Keratinocyte (primary cell): ENCODE measurements at regions not wholly inside any gene's neighbourhood (a gene's known extent, or its start where the extent isn't known, plus 50 kb on each side); places are given as distances from the start of the nearest gene placed in this dataset.

Source experiments
- DNase-seq: peaks from one replicate; pipeline ENCODE4 v3.0.0-alpha.2; 2011; ENCODE audit warnings: low read depth, missing footprints, low spot score
- FAIRE-seq: peaks from 2 replicates; lab custom pipeline; 2011; peaks lifted over from hg19 to GRCh38; lab: Jason Lieb, UNC
- H2AFZ ChIP-seq: 2 replicates; pipeline ENCODE4 v1.6.0; 2012; ENCODE audit warnings: low read length, control low read depth, inconsistent platforms; ENCODE audit not compliant: control insufficient read depth
- H3K27ac ChIP-seq: 2 replicates; pipeline ENCODE4 v1.5.1; 2011; ENCODE audit warnings: low read length; ENCODE audit not compliant: control insufficient read depth, insufficient read depth
- H3K27me3 ChIP-seq: 3 replicates; pipeline ENCODE4 v1.6.0; 2011; ENCODE audit warnings: low read length; ENCODE audit not compliant: control insufficient read depth, insufficient read depth; ENCODE audit errors: extremely low read depth
- H3K36me3 ChIP-seq, 2 experiments: 2 replicates in 1 of 2; 3 replicates in 1 of 2; pipeline ENCODE4 v1.5.1; 2011; ENCODE audit warnings: low read length in 2 of 2, mild to moderate bottlenecking in 1 of 2; ENCODE audit not compliant: control insufficient read depth in 2 of 2, insufficient read depth in 2 of 2; ENCODE audit errors: extremely low read depth in 1 of 2
- H3K4me1 ChIP-seq: 3 replicates; pipeline ENCODE4 v1.5.1; 2011; ENCODE audit warnings: low read length; ENCODE audit not compliant: control insufficient read depth, insufficient read depth; ENCODE audit errors: extremely low read depth
- H3K4me2 ChIP-seq: 3 replicates; pipeline ENCODE4 v1.6.0; 2011; ENCODE audit warnings: low read depth, low read length; ENCODE audit not compliant: control insufficient read depth, insufficient read depth; ENCODE audit errors: extremely low read depth
- H3K4me3 ChIP-seq, 3 experiments: fragments of 200-600 bp in 1 of 3; sonication (generic) in 1 of 3; 2 replicates in 2 of 3; 3 replicates in 1 of 3; pipeline ENCODE4 v1.5.1; 2011 to 2016; ENCODE audit warnings: low read length in 3 of 3, mild to moderate bottlenecking in 3 of 3, control low read depth in 2 of 3, inconsistent platforms in 1 of 3, low read depth in 1 of 3, mixed read lengths in 1 of 3, mixed run types in 1 of 3, moderate library complexity in 1 of 3; ENCODE audit not compliant: control insufficient read depth in 2 of 3, insufficient read depth in 2 of 3; ENCODE audit errors: extremely low read depth in 1 of 3
- H3K79me2 ChIP-seq: 2 replicates; pipeline ENCODE4 v1.6.0; 2012; ENCODE audit warnings: low read length; ENCODE audit not compliant: control insufficient read depth, insufficient read depth
- H3K9ac ChIP-seq: 3 replicates; pipeline ENCODE4 v1.6.0; 2011; ENCODE audit warnings: low read length; ENCODE audit not compliant: control insufficient read depth, insufficient read depth; ENCODE audit errors: extremely low read depth
- H3K9me1 ChIP-seq: 3 replicates; pipeline ENCODE4 v1.6.0; 2011; ENCODE audit warnings: low read length; ENCODE audit not compliant: control insufficient read depth, insufficient read depth; ENCODE audit errors: extremely low read depth
- H3K9me3 ChIP-seq: 2 replicates; pipeline ENCODE4 v1.5.1; 2012; ENCODE audit warnings: low read depth, low read length; ENCODE audit not compliant: control insufficient read depth
- H4K20me1 ChIP-seq: 3 replicates; pipeline ENCODE4 v1.6.0; 2011; ENCODE audit warnings: low read length; ENCODE audit not compliant: control insufficient read depth, insufficient read depth; ENCODE audit errors: extremely low read depth
- EZH2 ChIP-seq: IDR thresholded peaks from one replicate; pipeline ENCODE4 v1.6.1; 2012; ENCODE audit warnings: inconsistent platforms, mild to moderate bottlenecking, low read length, moderate library complexity
- dilution Hi-C: fragments of 300-500 bp; cut with MboI; formaldehyde crosslinking; loops from one replicate; pipeline ENCODE4 v1.7.0; 2020; ENCODE audit warnings: low sequenced_read_pairs; ENCODE audit not compliant: extremely low pct_ligation_motif_present
- TF ChIP-seq, protein P1 (sequence below), 3 experiments: IDR thresholded peaks in 1 of 3; conservative IDR thresholded peaks in 1 of 3; optimal IDR thresholded peaks in 1 of 3; 2 replicates in 2 of 3; 3 replicates in 1 of 3; pipeline versions ENCODE3 to v1.5.1; 2011; ENCODE audit warnings: low read length in 3 of 3, mild to moderate bottlenecking in 3 of 3, moderate library complexity in 2 of 3, control low read depth in 1 of 3, inconsistent platforms in 1 of 3; ENCODE audit not compliant: insufficient read depth in 2 of 3; ENCODE audit errors: extremely low read depth in 1 of 3

DNA sequence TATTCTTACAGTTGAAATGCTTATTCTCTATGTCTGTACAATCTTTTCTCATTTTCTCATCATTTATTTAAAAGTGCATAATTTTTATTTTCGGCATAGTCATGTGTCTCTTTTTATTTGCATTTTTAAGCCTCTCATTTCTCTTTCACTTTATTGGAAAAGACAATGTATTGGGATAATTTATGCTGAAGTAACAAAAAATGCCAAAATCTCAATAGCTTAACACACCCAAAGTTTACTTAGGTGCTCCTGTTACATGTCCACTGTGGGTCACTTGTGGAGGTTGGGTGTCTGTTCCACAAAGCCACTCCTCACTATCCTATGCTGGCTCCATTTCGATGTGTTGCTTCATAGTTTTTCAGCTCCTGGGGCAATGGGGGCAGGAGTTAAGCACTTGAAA is 638.7 kb downstream of the CD109 start:
- H3K9me1 ChIP-seq = no peaks in the 10 kb centered on the region
- no peaks in the 10 kb centered on the region for H3K9me3 ChIP-seq
- no peak overlapping the region for H3K4me3 ChIP-seq
- H3K36me3 ChIP-seq = no peaks in the 10 kb centered on the region
- no peaks in the 10 kb centered on the region for H3K79me2 ChIP-seq
- H3K9ac ChIP-seq = no peak overlapping the region
- H3K4me1 ChIP-seq = no peaks in the 10 kb centered on the region
- dilution Hi-C loops = no loop called here
- no peaks in the 10 kb centered on the region for H4K20me1 ChIP-seq
- FAIRE-seq (no peak), DNase-seq (no peak)
- no peak overlapping the region for H3K27ac ChIP-seq
- H3K27me3 ChIP-seq = no peaks in the 10 kb centered on the region
- H2AFZ ChIP-seq = no peak overlapping the region
- H3K4me2 ChIP-seq = no peak overlapping the region
- no peak for TF ChIP-seq EZH2
- TF ChIP-seq, protein P1, sequence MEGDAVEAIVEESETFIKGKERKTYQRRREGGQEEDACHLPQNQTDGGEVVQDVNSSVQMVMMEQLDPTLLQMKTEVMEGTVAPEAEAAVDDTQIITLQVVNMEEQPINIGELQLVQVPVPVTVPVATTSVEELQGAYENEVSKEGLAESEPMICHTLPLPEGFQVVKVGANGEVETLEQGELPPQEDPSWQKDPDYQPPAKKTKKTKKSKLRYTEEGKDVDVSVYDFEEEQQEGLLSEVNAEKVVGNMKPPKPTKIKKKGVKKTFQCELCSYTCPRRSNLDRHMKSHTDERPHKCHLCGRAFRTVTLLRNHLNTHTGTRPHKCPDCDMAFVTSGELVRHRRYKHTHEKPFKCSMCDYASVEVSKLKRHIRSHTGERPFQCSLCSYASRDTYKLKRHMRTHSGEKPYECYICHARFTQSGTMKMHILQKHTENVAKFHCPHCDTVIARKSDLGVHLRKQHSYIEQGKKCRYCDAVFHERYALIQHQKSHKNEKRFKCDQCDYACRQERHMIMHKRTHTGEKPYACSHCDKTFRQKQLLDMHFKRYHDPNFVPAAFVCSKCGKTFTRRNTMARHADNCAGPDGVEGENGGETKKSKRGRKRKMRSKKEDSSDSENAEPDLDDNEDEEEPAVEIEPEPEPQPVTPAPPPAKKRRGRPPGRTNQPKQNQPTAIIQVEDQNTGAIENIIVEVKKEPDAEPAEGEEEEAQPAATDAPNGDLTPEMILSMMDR (optimal IDR thresholded peaks at IDR 0.05 in 1 of 3, IDR thresholded peaks at IDR 0.05 in 1 of 3, conservative IDR thresholded peaks at IDR 0.05 in 1 of 3; ENCODE audit: extremely low read depth in 1 of 3, insufficient read depth in 2 of 3, low read length in 3 of 3) = no peak

DNA sequence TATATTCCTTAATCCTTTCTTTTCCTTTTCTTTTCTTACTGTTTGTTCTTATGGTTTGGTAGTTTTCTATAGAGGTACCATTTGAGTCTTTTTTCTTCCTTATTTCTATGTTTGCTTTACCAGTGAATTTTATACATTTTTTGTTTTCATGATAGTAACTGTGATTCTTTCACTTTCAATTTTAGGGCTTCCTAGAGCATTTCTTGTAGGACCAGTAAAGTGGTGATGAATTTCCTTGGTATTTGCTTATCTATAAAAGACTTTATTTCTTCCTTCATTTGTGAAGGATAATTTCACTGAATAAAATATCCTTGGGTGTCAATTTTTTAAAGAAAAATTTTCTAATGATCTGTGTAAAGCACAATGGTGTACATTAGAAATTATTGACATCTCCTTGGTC is 637.4 kb downstream of the CD109 start:
- H3K4me1 ChIP-seq = no peaks in the 10 kb centered on the region
- TF ChIP-seq, protein P1 (optimal IDR thresholded peaks at IDR 0.05 in 1 of 3, IDR thresholded peaks at IDR 0.05 in 1 of 3, conservative IDR thresholded peaks at IDR 0.05 in 1 of 3; ENCODE audit: extremely low read depth in 1 of 3, insufficient read depth in 2 of 3, low read length in 3 of 3) = no peak
- no peak for TF ChIP-seq EZH2
- H3K27me3 ChIP-seq = no peaks in the 10 kb centered on the region
- H3K4me2 ChIP-seq = no peak overlapping the region
- H3K79me2 ChIP-seq = no peaks in the 10 kb centered on the region
- H3K4me3 ChIP-seq = no peak overlapping the region
- dilution Hi-C loops = no loop called here
- H3K27ac ChIP-seq = no peak overlapping the region
- H3K9me1 ChIP-seq = no peaks in the 10 kb centered on the region
- DNase-seq (no peak), FAIRE-seq (no peak)
- H4K20me1 ChIP-seq = no peaks in the 10 kb centered on the region
- H2AFZ ChIP-seq = no peak overlapping the region
- no peak overlapping the region for H3K9ac ChIP-seq
- H3K9me3 ChIP-seq = no peaks in the 10 kb centered on the region
- H3K36me3 ChIP-seq = no peaks in the 10 kb centered on the region
